WTC11 (cell line): ENCODE measurements at regions not wholly inside any gene's neighbourhood (a gene's known extent, or its start where the extent isn't known, plus 50 kb on each side); places are given as distances from the start of the nearest gene placed in this dataset.

Experiments
- ATAC-seq: fragments of 200-7000 bp; cut with Tn5 transposase; 2 replicates; pipeline ENCODE4 v1.10.0; 2021; ENCODE audit warnings: mild to moderate bottlenecking, moderate library complexity
- CTCF ChIA-PET: fragments of 300-600 bp; sonication (Branson Sonifier 250); formaldehyde crosslinking; loops from one replicate; lab custom pipeline; 2021; ENCODE audit warnings: antibody characterized with exemption; lab: Charles Lee
- POLR2A ChIA-PET: fragments of 350-600 bp; sonication (Branson Sonifier 250); formaldehyde crosslinking; loops from one replicate; lab custom pipeline; 2021; ENCODE audit warnings: antibody characterized with exemption; lab: Charles Lee
- DNase-seq: peaks from one replicate; pipeline ENCODE4 v3.0.0; 2021; ENCODE audit warnings: low spot score
- H3K27ac Mint-ChIP-seq: 2 replicates; pipeline ENCODE4 v1.8.0; 2021; ENCODE audit warnings: mixed read lengths
- H3K27me3 Mint-ChIP-seq: 2 replicates; pipeline ENCODE4 v1.8.0; 2021; ENCODE audit warnings: low read depth, mild to moderate bottlenecking, moderate library complexity, mixed read lengths
- H3K36me3 Mint-ChIP-seq: 2 replicates; pipeline ENCODE4 v1.8.0; 2021; ENCODE audit warnings: mixed read lengths
- H3K4me1 Mint-ChIP-seq: 2 replicates; pipeline ENCODE4 v1.8.0; 2022; ENCODE audit warnings: mixed read lengths
- H3K4me3 Mint-ChIP-seq: 2 replicates; pipeline ENCODE4 v1.8.0; 2021; ENCODE audit warnings: mild to moderate bottlenecking, moderate library complexity, mixed read lengths
- H3K9me3 Mint-ChIP-seq: 2 replicates; pipeline ENCODE4 v1.8.0; 2021; ENCODE audit warnings: mixed read lengths
- ELF4 ChIP-seq: sonication (generic); formaldehyde crosslinking; IDR thresholded peaks from 2 replicates; pipeline ENCODE4 v1.8.1; 2022; ENCODE audit warnings: low read depth, mild to moderate bottlenecking, moderate library complexity, missing genetic modification reagents
- FOXP1 ChIP-seq: sonication (generic); formaldehyde crosslinking; IDR thresholded peaks from 2 replicates; pipeline ENCODE4 v1.8.0; 2022; ENCODE audit warnings: missing genetic modification reagents, mild to moderate bottlenecking, moderate library complexity, borderline replicate concordance
- GABPB1 ChIP-seq: sonication (generic); formaldehyde crosslinking; IDR thresholded peaks from 2 replicates; pipeline ENCODE4 v1.8.1; 2023; ENCODE audit warnings: mild to moderate bottlenecking, missing genetic modification reagents
- JUN ChIP-seq: sonication (generic); formaldehyde crosslinking; IDR thresholded peaks from 2 replicates; pipeline ENCODE4 v1.8.0; 2023; ENCODE audit warnings: mild to moderate bottlenecking, missing genetic modification reagents
- PRRX2 ChIP-seq: fragments of 250-450 bp; sonication (Bioruptor Pico); IDR thresholded peaks from 2 replicates; pipeline ENCODE4 v1.8.0; 2021; ENCODE audit warnings: mild to moderate bottlenecking
- TCF7 ChIP-seq: sonication (generic); formaldehyde crosslinking; IDR thresholded peaks from 2 replicates; pipeline ENCODE4 v1.8.0; 2022; ENCODE audit warnings: mild to moderate bottlenecking, low read depth, missing genetic modification reagents, moderate library complexity
- TEAD4 ChIP-seq: sonication (generic); formaldehyde crosslinking; IDR thresholded peaks from 2 replicates; pipeline ENCODE4 v1.8.0; 2022; ENCODE audit warnings: mild to moderate bottlenecking, missing genetic modification reagents
- ZNF219 ChIP-seq: sonication (generic); formaldehyde crosslinking; IDR thresholded peaks from 2 replicates; pipeline ENCODE4 v1.8.0; 2023; ENCODE audit warnings: missing genetic modification reagents, mild to moderate bottlenecking, borderline replicate concordance
- ZNF232 ChIP-seq: sonication (generic); formaldehyde crosslinking; IDR thresholded peaks from 2 replicates; pipeline ENCODE4 v1.8.0; 2022; ENCODE audit warnings: mild to moderate bottlenecking, missing genetic modification reagents
- ZNF396 ChIP-seq: fragments of 250-450 bp; sonication (Bioruptor Pico); IDR thresholded peaks from 2 replicates; pipeline ENCODE4 v1.8.0; 2021; ENCODE audit warnings: mild to moderate bottlenecking, moderate library complexity, borderline replicate concordance
- TF ChIP-seq, protein P1 (sequence below): sonication (generic); formaldehyde crosslinking; IDR thresholded peaks from 2 replicates; pipeline ENCODE4 v1.8.1; 2023; ENCODE audit warnings: mild to moderate bottlenecking, missing genetic modification reagents
- TF ChIP-seq, protein P2 (sequence below): sonication (generic); formaldehyde crosslinking; IDR thresholded peaks from 2 replicates; pipeline ENCODE4 v1.8.0; 2023; ENCODE audit warnings: mild to moderate bottlenecking, missing genetic modification reagents
- TF ChIP-seq, protein P3 (sequence below): sonication (generic); formaldehyde crosslinking; IDR thresholded peaks from 2 replicates; pipeline ENCODE4 v1.8.0; 2022; ENCODE audit warnings: mild to moderate bottlenecking, missing genetic modification reagents
- TF ChIP-seq, protein P4 (sequence below): sonication (generic); formaldehyde crosslinking; IDR thresholded peaks from 2 replicates; pipeline ENCODE4 v1.8.1; 2022; ENCODE audit warnings: low read depth, missing genetic modification reagents, borderline replicate concordance
- TF ChIP-seq, protein P5 (sequence below): sonication (generic); formaldehyde crosslinking; IDR thresholded peaks from 2 replicates; pipeline ENCODE4 v1.8.0; 2022; ENCODE audit warnings: missing genetic modification reagents

DNA sequence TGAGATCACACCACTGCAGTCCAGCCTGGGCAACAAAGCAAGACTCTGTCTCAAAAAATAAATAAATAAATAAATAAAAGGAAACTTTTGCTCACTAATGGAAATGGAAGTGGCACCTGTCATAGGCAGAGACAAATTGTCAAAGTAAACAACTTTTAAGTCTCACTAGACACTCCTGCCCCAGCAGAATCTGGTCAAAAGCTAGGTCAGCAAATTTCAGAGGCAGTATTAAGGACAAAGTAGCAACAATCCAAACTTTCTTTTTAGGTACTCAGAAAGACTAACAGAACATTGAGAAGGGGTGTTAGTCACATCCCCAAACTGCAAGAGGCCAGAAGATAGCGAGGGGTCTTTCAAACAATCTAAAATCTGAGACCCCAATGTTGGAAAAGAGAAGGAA, 101.4 kb upstream of the MSX2 start:
- ChIA-PET CTCF (interaction anchor here (1.1 kb wide), 1 partner anchor 305 kb away, joined by 3 read pairs; no protein-coding TSS in a partner anchor), POLR2A (no interaction called here)
- no peaks in the 10 kb centered on the region for H3K9me3 Mint-ChIP-seq
- peaks cover 17% of the 10 kb centered on the region for H3K4me1 Mint-ChIP-seq
- H3K36me3 Mint-ChIP-seq: no peaks in the 10 kb centered on the region
- TF ChIP-seq, protein P1, sequence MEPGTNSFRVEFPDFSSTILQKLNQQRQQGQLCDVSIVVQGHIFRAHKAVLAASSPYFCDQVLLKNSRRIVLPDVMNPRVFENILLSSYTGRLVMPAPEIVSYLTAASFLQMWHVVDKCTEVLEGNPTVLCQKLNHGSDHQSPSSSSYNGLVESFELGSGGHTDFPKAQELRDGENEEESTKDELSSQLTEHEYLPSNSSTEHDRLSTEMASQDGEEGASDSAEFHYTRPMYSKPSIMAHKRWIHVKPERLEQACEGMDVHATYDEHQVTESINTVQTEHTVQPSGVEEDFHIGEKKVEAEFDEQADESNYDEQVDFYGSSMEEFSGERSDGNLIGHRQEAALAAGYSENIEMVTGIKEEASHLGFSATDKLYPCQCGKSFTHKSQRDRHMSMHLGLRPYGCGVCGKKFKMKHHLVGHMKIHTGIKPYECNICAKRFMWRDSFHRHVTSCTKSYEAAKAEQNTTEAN: no peak
- TF ChIP-seq FOXP1 (CRISPR knock-in tag) (no peak), ZNF396 (CRISPR knock-in tag) (no peak), PRRX2 (no peak), JUN (no peak), GABPB1 (no peak)
- TF ChIP-seq, protein P2, sequence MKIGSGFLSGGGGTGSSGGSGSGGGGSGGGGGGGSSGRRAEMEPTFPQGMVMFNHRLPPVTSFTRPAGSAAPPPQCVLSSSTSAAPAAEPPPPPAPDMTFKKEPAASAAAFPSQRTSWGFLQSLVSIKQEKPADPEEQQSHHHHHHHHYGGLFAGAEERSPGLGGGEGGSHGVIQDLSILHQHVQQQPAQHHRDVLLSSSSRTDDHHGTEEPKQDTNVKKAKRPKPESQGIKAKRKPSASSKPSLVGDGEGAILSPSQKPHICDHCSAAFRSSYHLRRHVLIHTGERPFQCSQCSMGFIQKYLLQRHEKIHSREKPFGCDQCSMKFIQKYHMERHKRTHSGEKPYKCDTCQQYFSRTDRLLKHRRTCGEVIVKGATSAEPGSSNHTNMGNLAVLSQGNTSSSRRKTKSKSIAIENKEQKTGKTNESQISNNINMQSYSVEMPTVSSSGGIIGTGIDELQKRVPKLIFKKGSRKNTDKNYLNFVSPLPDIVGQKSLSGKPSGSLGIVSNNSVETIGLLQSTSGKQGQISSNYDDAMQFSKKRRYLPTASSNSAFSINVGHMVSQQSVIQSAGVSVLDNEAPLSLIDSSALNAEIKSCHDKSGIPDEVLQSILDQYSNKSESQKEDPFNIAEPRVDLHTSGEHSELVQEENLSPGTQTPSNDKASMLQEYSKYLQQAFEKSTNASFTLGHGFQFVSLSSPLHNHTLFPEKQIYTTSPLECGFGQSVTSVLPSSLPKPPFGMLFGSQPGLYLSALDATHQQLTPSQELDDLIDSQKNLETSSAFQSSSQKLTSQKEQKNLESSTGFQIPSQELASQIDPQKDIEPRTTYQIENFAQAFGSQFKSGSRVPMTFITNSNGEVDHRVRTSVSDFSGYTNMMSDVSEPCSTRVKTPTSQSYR (CRISPR knock-in tag): no peak
- H3K27ac Mint-ChIP-seq: no peak overlapping the region
- no peak overlapping the region for H3K4me3 Mint-ChIP-seq
- ATAC-seq: no peak
- H3K27me3 Mint-ChIP-seq: peaks cover 3% of the 10 kb centered on the region
- no peak for DNase-seq

DNA sequence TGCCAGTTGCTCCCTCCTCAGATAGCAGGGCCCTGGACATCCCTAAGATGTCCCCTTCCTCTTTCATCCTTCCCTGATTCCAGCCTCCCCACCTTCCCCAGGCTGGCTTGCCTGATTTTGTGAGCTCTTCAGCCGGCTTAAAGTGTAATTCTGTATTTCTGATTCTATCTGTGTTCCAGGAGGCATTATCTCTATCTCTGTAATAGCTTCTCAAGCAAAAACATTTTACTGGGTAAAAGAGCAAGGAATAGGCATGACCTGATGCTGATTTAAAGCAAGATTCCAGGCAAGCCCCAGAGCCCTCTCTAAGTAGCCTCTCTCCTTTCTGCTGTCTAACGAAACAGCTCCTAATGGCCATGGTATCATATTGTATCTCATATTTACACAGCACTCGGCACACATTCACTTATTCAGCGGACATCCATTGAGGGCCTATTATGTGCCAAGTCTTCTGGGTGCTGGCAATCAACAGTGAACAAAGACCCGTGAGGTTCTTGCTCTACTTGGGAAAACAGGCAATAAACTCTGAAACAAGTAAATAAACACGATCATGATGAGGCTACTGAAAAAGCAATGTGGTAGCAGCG, 100.9 kb upstream of the MSX2 start:
- TF ChIP-seq, protein P3, sequence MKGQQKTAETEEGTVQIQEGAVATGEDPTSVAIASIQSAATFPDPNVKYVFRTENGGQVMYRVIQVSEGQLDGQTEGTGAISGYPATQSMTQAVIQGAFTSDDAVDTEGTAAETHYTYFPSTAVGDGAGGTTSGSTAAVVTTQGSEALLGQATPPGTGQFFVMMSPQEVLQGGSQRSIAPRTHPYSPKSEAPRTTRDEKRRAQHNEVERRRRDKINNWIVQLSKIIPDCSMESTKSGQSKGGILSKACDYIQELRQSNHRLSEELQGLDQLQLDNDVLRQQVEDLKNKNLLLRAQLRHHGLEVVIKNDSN (CRISPR knock-in tag): no peak
- TF ChIP-seq ZNF219 (no peak), ELF4 (CRISPR knock-in tag) (no peak), TCF7 (no peak), ZNF232 (CRISPR knock-in tag) (no peak), TEAD4 (no peak)
- TF ChIP-seq, protein P4, sequence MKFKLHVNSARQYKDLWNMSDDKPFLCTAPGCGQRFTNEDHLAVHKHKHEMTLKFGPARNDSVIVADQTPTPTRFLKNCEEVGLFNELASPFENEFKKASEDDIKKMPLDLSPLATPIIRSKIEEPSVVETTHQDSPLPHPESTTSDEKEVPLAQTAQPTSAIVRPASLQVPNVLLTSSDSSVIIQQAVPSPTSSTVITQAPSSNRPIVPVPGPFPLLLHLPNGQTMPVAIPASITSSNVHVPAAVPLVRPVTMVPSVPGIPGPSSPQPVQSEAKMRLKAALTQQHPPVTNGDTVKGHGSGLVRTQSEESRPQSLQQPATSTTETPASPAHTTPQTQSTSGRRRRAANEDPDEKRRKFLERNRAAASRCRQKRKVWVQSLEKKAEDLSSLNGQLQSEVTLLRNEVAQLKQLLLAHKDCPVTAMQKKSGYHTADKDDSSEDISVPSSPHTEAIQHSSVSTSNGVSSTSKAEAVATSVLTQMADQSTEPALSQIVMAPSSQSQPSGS (CRISPR knock-in tag): no peak
- TF ChIP-seq, protein P5, sequence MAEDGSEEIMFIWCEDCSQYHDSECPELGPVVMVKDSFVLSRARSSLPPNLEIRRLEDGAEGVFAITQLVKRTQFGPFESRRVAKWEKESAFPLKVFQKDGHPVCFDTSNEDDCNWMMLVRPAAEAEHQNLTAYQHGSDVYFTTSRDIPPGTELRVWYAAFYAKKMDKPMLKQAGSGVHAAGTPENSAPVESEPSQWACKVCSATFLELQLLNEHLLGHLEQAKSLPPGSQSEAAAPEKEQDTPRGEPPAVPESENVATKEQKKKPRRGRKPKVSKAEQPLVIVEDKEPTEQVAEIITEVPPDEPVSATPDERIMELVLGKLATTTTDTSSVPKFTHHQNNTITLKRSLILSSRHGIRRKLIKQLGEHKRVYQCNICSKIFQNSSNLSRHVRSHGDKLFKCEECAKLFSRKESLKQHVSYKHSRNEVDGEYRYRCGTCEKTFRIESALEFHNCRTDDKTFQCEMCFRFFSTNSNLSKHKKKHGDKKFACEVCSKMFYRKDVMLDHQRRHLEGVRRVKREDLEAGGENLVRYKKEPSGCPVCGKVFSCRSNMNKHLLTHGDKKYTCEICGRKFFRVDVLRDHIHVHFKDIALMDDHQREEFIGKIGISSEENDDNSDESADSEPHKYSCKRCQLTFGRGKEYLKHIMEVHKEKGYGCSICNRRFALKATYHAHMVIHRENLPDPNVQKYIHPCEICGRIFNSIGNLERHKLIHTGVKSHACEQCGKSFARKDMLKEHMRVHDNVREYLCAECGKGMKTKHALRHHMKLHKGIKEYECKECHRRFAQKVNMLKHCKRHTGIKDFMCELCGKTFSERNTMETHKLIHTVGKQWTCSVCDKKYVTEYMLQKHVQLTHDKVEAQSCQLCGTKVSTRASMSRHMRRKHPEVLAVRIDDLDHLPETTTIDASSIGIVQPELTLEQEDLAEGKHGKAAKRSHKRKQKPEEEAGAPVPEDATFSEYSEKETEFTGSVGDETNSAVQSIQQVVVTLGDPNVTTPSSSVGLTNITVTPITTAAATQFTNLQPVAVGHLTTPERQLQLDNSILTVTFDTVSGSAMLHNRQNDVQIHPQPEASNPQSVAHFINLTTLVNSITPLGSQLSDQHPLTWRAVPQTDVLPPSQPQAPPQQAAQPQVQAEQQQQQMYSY (CRISPR knock-in tag): no peak
- ATAC-seq (no peak), DNase-seq (no peak)
- ChIA-PET CTCF (interaction anchor here (1.1 kb wide), 1 partner anchor 306 kb away, joined by 3 read pairs; no protein-coding TSS in a partner anchor), POLR2A (no interaction called here)
- H3K36me3 Mint-ChIP-seq: no peaks in the 10 kb centered on the region
- peaks cover 3% of the 10 kb centered on the region for H3K27me3 Mint-ChIP-seq
- no peaks in the 10 kb centered on the region for H3K9me3 Mint-ChIP-seq
- no peak overlapping the region for H3K27ac Mint-ChIP-seq
- peaks cover 17% of the 10 kb centered on the region for H3K4me1 Mint-ChIP-seq
- no peak overlapping the region for H3K4me3 Mint-ChIP-seq
